NOMO-1 treated with DMSO at 0.1 percent for 48 hours (cell line): ENCODE measurements at regions not wholly inside any gene's neighbourhood (a gene's known extent, or its start where the extent isn't known, plus 50 kb on each side); places are given as distances from the start of the nearest gene placed in this dataset.
"Not testable (repeated sequence)": the region's sequence is repeated elsewhere in the genome, so short reads cannot be mapped to it uniquely, and the experiment has no call there.

Experiments
- DNase-seq: peaks from one replicate; lab custom pipeline; 2025; ENCODE audit not compliant: unreplicated experiment; lab: John Stamatoyannopoulos, UW

DNA sequence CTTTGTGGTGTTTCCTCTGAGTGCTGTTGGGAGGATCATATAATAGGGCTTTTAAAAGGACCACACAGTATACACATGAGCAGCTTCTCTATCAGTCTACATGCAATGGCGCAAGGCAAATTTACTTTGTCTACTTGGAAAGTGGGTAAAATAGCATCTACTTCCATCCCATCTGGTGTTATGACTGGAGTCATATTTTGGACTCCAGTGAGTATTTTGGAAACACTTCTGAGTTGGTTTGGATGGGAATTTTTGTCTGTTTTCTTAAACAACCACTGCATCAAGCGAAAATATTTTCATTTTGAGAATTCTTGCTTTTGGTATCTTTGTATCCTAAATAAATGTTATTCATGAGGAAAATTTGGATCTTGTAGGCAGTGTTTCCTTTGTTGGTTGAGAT, 220.8 kb downstream of the NMUR2 start:
- no peak for DNase-seq

DNA sequence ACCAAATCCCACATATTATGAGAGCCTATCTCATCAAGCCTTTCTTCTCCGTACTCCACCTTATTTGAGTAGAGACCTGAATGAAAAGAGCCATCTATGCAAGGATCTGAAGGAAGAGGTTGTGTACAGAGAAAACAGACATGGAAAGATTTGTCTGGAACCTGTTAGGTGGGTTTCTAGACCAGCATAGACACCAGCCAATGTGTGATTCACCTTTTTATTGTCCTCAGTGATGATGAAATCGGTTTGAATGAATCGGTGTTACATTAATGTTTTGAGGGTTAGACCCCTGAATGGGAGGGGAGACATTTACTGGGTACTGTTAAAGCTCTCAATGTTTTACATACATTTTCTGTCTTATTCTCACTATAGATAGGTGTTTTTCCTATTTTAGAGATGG, 223.6 kb downstream of the NMUR2 start:
- no peak for DNase-seq

DNA sequence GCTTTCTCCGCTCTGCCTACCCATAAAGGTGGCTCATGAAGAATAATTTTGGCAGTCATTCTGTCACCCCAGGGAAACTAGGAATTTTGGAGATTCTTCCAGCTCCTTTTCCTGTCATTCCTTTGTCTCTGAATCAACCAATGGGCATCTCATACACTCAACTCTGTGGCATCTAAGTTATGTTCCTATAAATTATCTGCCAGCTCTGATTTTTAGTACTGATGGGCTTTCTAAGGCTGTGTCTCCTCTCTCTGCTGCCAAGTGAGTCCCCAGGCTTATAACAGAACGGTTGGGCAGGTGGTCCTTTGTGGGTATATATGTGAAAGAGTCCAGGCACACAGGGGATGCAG, 226.8 kb downstream of the NMUR2 start:
- no peak for DNase-seq

DNA sequence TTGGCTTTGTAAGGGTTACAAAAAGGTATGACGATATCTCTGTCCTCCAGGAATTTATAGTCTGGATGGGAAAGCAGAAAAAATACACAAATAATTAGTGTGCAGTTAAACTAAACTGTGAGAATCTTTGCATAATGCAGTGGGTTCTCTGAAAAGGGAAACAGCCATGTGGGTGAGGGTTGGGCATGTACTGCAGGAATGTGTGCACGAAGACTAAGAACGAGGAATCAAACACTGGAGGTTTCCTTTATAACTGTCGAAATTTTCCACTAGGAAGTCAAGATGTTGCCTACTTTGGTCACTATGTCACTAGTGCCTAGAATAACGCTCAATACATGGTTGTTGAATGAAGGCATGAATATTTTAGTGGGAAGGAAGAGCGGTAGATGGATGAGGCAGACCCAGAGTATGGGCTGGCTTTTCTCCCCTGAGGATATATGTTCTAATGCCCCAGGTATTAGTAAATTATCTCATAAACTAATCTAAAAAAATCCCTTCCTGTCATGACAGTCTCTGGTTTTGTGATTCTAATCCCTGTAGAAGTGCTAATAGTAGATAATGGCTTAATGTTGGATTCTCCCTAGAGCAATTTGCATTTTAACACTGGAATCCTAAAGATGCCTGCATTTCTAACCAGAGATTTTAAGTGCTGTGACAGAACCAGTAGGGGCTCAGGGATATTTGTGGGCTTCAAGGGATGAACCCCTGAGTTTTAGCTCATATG, 227.3 kb downstream of the NMUR2 start:
- no peak for DNase-seq

DNA sequence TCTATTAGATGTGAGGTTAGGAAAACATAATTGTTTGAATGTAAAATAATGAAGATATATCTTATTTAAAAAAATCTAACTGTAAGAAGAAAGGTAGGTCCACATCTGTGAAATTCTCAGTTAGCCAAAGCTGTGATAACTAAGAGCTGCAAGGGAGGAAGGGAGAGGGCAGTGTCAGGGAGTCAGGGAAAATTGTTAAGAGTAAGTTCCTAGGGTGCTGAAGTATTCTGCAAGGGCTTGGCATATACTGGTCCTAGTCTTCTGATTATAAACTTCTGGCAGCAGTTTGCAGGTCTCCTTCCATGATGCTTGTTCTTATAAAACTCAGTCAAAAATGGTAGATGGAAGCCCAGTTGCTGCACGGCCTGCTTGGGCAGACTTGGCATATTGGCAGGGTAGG, 233.2 kb downstream of the NMUR2 start:
- no peak for DNase-seq

DNA sequence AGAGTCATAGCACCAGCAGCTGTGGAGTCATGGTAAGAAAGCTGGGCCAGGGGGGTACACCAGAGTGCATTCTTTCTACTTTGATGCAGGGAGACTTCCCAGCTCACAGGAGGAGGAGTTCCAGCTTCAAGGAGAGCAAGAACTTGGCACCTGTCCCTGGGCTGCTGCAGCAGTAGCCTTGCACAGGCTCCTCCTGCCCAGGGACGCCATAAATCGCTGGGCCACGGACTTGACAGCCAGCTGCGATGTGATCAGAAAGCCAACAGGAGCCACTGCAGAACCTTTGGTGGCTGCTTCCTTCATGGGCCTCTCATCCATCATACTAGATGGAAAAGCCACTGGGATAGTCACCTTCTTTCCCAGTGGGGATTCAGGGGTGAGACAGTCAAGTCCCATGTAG, 234.7 kb downstream of the NMUR2 start:
- no peak for DNase-seq

DNA sequence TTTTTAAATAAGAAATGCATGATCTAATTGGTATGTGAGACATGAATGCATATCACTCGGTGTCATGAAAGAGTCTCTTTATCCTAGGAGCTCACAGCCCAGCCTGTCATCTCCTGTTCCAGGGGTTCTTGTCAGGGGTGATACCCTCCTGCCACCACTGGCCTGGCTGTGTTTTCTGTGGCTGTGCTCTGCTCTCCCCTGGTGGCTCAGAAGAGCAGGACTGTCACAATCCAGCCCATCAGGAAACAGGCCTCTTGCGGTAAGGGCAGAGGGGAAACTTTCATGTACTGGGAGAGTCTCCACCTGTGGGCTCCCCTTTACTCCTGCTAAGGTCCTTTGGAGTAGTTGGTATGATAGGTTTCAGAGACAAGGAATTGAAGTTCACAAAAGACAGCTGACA, 240.2 kb upstream of the GLRA1 start:
- no peak for DNase-seq

DNA sequence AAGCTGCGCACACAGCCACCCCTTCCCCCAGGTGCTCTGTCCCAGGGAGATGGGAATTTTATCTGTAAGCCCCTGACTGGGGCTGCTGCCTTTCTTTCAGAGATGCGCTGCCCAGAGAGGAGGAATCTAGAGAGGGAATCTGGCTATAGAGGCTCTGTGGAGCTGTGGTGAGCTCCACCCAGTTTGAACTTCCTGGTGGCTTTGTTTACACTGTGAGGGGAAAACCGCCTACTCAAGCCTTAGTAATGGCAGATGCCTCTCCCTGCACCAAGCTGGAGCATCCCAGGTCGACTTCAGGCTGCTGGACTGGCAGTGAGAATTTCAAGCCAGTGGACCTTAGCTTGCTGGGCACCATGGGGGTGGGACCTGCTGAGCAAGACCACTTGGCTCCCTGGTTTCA, 235.2 kb upstream of the GLRA1 start:
- not testable (repeated sequence) for DNase-seq

DNA sequence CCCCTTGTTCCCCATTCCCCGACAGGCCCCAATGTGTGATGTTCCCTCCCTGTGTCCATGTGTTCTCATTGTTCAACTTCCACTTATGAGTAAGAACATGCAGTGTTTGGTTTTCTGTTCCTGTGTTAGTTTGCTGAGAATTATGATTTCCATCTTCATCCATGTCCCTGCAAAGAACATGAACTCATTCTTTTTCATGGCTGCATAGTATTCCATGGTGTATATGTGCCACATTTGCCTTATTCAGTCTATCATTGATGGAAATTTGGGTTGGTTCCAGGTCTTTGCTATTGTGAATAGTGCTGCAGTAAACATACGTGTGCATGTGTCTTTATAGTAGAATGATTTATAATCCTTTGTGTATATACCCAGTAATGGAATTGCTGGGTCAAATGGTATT, 229.8 kb upstream of the GLRA1 start:
- not testable (repeated sequence) for DNase-seq

DNA sequence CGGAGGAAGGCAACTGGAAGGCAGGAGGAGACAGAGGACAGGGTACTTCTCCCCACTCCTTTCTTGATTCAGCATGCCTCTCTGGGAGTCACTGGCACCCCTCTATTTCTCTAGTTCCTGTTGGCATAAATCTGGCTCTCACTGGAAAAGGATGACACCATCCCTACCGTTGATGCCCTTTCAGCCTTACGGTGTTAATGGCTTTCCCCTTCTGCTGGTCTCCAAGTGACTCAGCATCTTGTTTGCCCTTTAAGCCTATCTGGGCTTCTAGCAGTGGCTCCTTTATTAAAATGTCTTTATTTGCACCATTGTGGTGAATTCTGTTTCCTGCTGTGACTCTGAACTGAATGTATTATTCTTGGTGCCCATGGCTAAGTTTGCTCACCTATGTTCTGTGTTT, 227.3 kb upstream of the GLRA1 start:
- no peak for DNase-seq

DNA sequence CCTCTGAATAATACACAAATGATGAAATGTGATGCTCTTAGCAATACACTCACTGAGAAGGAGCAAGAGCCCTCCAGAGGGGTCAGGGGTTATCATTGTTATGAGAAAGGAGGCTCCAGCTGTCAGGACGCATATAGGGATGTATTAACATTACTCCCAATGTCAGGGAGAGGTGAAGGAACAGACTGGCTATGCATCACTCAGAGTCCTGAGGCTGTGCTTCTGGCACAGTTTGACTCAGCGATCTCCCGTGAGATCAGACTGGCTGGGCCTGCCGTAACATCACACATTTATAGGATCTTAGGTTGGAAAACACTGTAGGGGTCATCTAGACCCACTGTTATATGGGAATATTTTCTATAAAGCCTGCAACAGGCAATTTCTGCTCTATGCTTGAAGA, 226.5 kb upstream of the GLRA1 start:
- DNase-seq = no peak

DNA sequence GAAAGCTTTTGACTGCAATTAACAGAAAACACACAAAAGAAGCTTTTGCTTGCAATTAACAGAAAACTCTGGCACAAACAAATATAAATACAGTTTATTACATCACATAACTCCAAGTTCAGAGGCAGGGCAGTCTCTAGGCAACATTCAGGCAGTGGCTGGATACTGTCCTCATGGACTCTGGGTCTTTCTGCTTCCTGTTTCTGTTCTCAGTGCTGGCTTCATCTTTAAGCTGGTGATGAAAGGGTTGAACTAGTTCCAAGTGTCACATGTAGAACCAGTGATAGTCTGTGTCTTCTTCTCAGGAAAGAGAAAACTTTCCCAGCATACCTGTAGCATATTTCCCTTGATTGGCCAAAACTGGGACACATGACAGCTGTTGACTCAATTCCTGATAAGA, 222.6 kb upstream of the GLRA1 start:
- DNase-seq = no peak

DNA sequence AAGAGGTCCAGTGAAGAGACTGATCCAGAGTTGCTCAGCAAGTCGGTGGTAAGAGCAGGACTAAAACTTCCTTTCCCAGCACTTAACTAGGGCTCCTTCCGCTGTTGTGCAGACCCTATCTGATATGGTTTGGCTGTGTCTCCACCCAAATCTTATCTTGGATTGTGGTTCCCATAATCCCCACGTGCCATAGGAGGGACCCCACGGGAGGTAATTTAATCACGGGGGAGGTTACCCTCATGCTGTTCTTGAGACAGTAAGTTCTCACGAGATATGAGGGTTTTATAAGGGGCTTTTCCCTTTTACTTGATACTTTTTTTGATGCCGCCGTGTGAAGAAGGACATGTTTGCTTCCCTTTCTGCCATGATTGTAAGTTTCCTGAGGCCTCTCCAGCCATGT, 221.9 kb upstream of the GLRA1 start:
- no peak for DNase-seq

DNA sequence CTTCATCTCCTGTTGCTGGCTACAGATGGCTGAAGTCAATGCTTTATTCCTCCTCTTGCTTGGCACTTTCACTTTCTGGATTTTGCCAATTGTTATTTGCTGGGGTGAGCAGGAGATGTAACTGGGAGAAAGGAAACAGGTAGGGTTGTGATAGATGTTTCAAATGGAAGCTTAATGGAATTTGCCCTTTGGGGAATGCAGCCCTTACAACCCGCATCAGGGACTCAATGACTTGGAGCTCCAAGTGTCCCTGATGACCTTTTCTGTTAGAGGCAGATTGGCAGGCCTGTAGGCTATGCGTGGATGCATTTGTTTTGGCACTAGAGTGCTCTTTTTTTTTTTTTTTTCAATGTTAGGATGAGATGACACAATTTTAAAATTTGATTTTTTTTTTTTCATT, 219.9 kb upstream of the GLRA1 start:
- DNase-seq = no peak

DNA sequence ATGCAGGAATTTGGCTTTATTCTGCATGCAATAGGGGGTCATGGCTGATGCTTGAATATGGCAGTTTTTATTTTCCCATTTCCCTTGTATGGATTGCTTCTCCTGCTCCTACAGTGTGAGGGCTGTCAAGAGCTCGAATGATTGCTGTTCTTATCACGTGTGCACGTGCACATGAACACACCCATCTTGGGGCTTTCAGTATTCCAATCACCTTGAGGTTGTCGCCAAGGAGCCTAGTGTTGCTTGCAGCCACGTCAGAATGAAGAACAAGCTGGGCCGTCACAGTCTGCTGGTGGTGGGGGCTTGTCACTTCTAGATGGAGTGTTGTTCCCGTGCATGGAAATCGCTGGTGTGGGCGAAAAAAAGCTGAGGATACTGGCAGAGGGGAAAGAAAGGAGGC, 219.4 kb upstream of the GLRA1 start:
- DNase-seq = no peak

DNA sequence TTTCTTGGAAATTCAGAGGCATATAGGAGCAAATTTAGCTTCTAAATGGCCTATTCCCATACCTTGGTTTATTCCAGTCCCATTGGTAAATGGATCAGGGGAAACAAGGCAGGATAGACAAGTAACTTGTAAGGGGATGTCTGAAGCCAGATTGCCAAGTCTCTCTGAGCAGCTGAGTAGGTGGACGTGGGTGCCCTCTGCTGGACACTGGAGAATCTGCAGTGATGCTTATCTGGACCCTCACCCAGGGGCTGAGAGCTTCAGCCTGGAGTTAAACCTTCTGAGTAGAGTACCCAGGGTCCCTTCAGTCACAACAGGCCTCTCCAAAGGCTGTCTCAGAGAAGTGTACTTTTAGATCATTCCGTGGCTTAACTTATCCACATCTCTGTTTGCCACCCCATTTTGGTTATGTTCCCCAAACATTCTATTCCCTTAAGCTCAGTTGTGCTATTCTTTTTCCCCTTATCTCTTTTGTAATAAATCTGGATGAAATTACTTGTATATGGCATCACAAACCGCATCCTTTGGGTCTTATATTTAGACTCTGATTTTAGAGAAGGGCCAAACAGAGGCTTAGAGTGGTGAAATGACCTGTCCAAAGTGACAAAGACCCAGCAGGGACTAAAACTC, 218.3 kb upstream of the GLRA1 start:
- DNase-seq = peak; percentile 5

DNA sequence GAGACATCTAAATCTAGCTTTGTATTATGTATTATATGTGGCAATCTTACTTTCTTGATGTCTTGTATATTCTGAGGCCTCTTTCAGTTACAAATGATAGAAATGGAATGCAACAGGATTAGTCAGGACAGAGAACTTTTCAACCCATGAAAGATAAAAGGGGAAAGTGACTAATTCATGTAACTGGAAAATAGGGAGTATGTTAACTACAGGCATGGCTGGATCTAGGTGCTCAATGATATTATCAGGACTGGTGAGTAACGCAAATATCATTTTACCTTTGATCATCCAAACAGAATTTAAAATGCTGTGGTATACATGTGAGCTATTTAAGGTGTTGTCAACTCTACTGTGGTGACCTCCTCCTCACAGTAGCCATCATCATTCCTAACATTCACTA, 215.7 kb upstream of the GLRA1 start:
- no peak for DNase-seq

DNA sequence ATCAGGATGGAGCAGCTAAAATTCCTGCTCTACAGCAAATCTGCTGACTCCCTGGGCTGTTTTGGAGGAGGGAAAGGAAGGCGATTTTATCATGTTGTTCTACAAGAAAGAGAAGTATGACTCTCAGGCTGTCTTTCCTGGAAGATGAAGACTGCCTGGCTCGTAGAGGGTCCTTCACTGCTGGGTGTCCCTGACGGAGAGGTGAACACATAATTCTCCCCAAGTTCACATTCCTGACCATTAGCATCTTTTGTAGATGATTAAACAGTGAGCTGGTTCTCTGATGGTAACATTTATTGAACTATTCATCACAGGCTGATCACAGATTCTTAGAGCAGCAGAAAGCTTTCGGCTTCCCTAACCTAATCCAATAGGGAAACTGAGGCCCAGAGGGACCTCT, 212.4 kb upstream of the GLRA1 start:
- no peak for DNase-seq

DNA sequence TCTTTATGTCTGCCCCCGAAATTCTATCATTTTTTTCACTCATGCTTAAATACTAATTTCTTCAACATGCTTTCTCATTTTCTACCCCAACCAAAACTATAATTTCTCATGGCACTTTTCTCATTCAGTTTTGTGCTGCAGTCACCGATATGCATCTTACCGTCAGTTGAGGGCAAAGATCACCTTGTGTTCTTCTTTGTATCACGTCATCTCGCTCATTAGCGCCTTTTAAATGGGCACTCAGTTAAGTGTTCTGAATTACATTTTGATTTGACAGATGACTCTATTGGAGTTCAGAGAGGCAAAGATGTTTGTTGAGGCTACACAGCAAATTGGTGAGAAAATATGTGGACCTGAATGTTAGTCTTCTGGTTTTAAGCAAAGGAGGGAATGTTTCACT, 211.7 kb upstream of the GLRA1 start:
- no peak for DNase-seq

DNA sequence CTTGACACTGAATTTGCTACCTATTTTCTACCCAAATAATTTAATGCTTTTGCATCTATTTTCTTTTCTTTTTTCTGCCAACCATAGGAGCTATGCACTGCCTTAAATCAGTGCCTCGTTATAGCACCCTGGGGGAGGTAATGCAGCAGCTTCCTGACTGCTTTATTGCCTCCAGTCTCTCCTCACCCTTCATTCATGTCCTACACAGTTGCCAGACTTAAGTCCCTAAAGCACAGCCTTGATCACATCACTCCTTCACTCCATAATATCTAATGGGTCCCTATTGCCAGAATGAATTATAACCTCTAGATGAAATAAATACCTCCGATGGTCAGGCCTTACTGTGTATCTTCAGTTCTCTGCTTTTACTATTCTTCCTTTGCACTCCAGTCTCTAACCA, 211.2 kb upstream of the GLRA1 start:
- no peak for DNase-seq

DNA sequence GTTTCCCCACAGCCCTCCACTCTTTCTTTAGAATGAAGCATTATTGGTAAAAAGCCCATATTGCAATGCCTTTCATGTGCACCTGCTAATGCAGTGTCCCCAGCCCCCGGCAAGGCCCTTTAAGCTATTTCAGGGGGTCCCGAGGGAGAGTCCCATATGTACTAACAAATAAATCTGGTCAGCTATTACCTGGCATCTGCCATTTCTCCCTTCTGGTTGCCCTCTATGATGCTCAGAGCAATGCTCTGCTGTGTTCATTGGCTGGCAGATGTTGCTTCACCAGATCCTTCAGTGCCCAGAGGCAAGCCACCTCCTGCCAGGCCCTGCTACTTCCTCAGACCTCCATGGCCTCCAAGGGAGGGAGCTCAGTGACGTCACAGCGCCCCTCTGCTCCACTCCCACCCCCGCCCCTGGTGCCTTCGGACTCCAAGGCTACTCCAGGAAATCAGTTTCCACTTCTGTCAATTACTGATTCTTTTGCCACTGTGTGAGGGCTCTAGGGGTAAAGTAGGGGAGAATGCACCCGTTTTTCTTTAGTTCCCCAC, 201.1 kb upstream of the GLRA1 start:
- DNase-seq = no peak

DNA sequence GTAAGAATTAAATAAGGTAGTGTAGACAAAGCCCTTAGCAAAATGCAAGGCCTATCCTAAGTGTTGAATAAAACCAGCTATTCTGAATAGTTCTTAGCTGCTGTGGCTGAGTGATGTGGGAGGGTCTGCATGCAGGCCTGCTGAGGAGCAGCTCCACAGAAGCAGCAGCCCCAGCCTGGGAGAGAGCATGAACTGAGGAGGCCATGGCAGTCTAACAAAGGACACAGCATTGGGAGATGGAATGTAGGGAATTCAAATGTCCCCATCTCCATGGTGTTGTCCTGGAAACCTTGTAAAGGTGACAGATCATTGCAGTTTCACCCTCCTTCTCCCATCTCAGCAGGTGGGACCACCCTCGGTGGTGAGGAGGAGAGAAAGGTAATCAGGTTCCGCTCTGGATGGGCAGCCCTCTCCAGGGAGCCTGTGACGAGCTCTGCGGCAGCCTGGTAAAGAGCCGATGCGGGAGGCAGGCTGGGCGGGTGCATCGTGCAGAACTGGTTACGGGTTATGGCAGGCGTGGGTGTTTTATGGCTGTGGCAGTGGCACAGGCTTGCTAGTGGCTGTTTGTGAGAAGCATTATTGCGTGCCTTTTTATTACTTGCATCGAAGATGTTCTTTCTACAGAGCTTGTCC, 199.9 kb upstream of the GLRA1 start:
- DNase-seq = no peak
